DOHH2 (cell line): ENCODE measurements at regions not wholly inside any gene's neighbourhood (a gene's known extent, or its start where the extent isn't known, plus 50 kb on each side); places are given as distances from the start of the nearest gene placed in this dataset.

Source experiments
- H3F3A ChIP-seq: fragments of 200-600 bp; sonication (generic), shearing (Covaris generic); 2 replicates; pipeline ENCODE4 v1.6.0; 2016; ENCODE audit warnings: antibody characterized with exemption, mild to moderate bottlenecking; ENCODE audit not compliant: control insufficient read depth, insufficient read depth
- H3K27ac ChIP-seq: fragments of 200-600 bp; sonication (generic); 2 replicates; pipeline ENCODE4 v1.5.1; 2014; ENCODE audit warnings: low read depth, mild to moderate bottlenecking, low read length, moderate library complexity
- H3K27me3 ChIP-seq: fragments of 200-600 bp; sonication (generic); 2 replicates; pipeline ENCODE4 v1.6.1; 2014; ENCODE audit warnings: mild to moderate bottlenecking, low read length, mixed read lengths; ENCODE audit not compliant: control insufficient read depth
- H3K36me3 ChIP-seq: fragments of 200-600 bp; sonication (generic); 2 replicates; pipeline ENCODE4 v1.6.1; 2014; ENCODE audit warnings: mild to moderate bottlenecking, low read length, moderate library complexity, mixed read lengths; ENCODE audit not compliant: control insufficient read depth
- H3K4me1 ChIP-seq: fragments of 200-600 bp; sonication (generic); 2 replicates; pipeline ENCODE4 v1.6.1; 2014; ENCODE audit warnings: mild to moderate bottlenecking, low read length, mixed read lengths; ENCODE audit not compliant: control insufficient read depth
- H3K4me2 ChIP-seq: fragments of 200-600 bp; sonication (generic); 2 replicates; pipeline ENCODE4 v1.6.0; 2014; ENCODE audit warnings: mild to moderate bottlenecking, low read length, moderate library complexity
- H3K4me3 ChIP-seq: fragments of 200-600 bp; sonication (generic); 2 replicates; pipeline ENCODE4 v1.5.1; 2014; ENCODE audit warnings: mild to moderate bottlenecking, low read length, mixed read lengths
- H3K79me2 ChIP-seq: fragments of 200-600 bp; sonication (generic); 2 replicates; pipeline ENCODE4 v1.6.1; 2014; ENCODE audit warnings: mild to moderate bottlenecking, low read length, mixed read lengths; ENCODE audit not compliant: control insufficient read depth
- H3K9me2 ChIP-seq: fragments of 200-600 bp; sonication (generic); replicated peaks from 2 replicates; pipeline ENCODE4 v1.6.1; 2014; ENCODE audit warnings: mild to moderate bottlenecking, low read length, mixed read lengths; ENCODE audit not compliant: control insufficient read depth
- H3K9me3 ChIP-seq: fragments of 200-600 bp; sonication (generic); 2 replicates; pipeline ENCODE4 v1.6.1; 2014; ENCODE audit warnings: antibody characterized with exemption, low read length, mixed read lengths; ENCODE audit not compliant: control insufficient read depth, insufficient read depth
- H4K20me1 ChIP-seq: fragments of 200-600 bp; sonication (generic); 2 replicates; pipeline ENCODE4 v1.6.0; 2014; ENCODE audit warnings: low read depth, mild to moderate bottlenecking, antibody characterized with exemption, low read length, moderate library complexity; ENCODE audit not compliant: control insufficient read depth, insufficient read depth
- CTCF ChIP-seq: fragments of 200-600 bp; sonication (generic); IDR thresholded peaks from one replicate; pipeline ENCODE4 v1.5.1; 2014; ENCODE audit warnings: antibody characterized with exemption, mild to moderate bottlenecking, low read depth, low read length; ENCODE audit not compliant: poor library complexity, severe bottlenecking
- EZH2phosphoT487 ChIP-seq: fragments of 200-600 bp; sonication (generic); IDR thresholded peaks from 2 replicates; pipeline ENCODE4 v1.6.1; 2017; ENCODE audit warnings: borderline replicate concordance, mild to moderate bottlenecking, antibody characterized with exemption, low read length, moderate library complexity, mixed read lengths

GRCh38 chr13:47268270-47268669 is 371.4 kb upstream of the HTR2A start:
- Histone ChIP-seq H3K36me3 (no peaks in the 10 kb centered on the region), H3K4me3 (no peak overlapping the region), H3F3A (no peaks in the 10 kb centered on the region), H3K9me3 (no peaks in the 10 kb centered on the region), H3K27ac (no peak overlapping the region), H3K79me2 (no peaks in the 10 kb centered on the region), H4K20me1 (no peaks in the 10 kb centered on the region), H3K4me2 (no peak overlapping the region), H3K27me3 (no peaks in the 10 kb centered on the region), H3K9me2 (no peaks in the 10 kb centered on the region), H3K4me1 (no peaks in the 10 kb centered on the region)
- TF ChIP-seq CTCF (no peak), EZH2phosphoT487 (no peak)

DNA sequence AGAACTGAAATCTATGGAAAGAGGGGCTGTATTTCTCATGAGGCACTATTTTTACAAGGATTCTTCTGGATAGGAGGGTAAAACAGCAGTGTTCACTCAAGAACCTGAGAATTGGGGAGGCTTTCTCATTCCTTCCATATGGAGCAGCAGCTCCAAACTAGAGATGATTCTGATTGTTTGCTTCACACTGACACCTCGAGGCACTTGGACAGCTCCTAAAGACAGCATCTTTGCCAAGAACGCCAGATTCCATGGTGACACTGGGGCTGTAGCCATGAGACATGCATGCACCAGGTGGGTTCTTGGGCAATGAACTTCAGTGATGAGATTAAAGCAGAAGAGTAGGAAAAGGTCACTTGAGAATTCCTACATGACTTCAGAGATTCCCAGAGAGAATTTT is 361.5 kb upstream of the HTR2A start:
- Histone ChIP-seq H4K20me1 (no peaks in the 10 kb centered on the region), H3K4me1 (no peaks in the 10 kb centered on the region), H3K4me2 (no peak overlapping the region), H3K36me3 (no peaks in the 10 kb centered on the region), H3K9me3 (no peaks in the 10 kb centered on the region), H3K79me2 (no peaks in the 10 kb centered on the region), H3K4me3 (no peak overlapping the region), H3K27ac (no peak overlapping the region), H3K27me3 (peaks cover 5% of the 10 kb centered on the region; the same call in 1 of the 2 replicates), H3K9me2 (no peaks in the 10 kb centered on the region), H3F3A (no peaks in the 10 kb centered on the region)
- TF ChIP-seq CTCF: no peak
- no peak for TF ChIP-seq EZH2phosphoT487

DNA sequence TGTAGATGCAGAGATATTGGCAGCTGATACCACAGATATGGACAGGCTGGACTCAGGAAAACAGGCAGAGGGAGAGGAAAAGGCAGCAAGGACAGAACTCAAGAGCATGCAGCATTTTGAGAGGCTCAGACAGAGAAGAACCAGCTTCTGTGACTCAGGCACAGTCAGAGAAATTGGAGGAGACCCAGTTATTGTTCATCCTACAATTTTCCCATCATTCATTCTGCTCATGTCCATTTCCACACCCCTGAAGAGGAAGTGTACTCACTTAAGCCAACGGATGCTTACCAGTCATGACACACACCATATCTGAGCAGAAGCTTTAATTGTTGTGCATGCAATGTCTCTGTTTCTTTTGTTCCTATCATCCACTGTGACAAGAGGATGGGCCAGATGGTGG is 359.8 kb upstream of the HTR2A start:
- TF ChIP-seq EZH2phosphoT487: no peak
- no peak for TF ChIP-seq CTCF
- H3K4me2 ChIP-seq: no peak overlapping the region
- H3K4me3 ChIP-seq: no peak overlapping the region
- H3K4me1 ChIP-seq: no peaks in the 10 kb centered on the region
- H4K20me1 ChIP-seq: no peaks in the 10 kb centered on the region
- no peaks in the 10 kb centered on the region for H3K36me3 ChIP-seq
- H3K9me2 ChIP-seq: no peaks in the 10 kb centered on the region
- H3F3A ChIP-seq: no peaks in the 10 kb centered on the region
- no peaks in the 10 kb centered on the region for H3K9me3 ChIP-seq
- H3K27ac ChIP-seq: no peak overlapping the region
- no peaks in the 10 kb centered on the region for H3K79me2 ChIP-seq
- H3K27me3 ChIP-seq: 0 out of 2 replicates have a peak, but pooled peaks cover 2% of the 10 kb centered on the region

DNA sequence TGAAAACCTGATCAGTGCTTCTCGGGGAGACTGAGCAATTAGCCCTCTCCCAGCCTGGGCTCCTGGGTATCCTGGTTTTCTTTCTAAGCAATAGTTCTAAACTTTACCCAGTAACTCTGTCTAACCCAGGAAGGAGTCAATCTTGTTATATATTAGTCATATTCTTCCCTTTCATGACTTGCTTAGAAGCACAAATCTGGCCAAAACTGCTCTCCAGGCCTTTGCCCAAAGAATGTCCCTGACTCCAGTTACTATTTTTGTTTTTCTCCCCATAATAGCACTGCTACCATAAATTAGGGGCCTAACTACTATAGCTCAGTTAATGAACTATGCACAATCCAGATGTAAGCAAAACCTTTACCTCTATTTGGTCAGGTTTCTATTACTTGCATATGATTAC is 355.8 kb upstream of the HTR2A start:
- Histone ChIP-seq H3K4me2 (no peak overlapping the region), H3K36me3 (no peaks in the 10 kb centered on the region), H3K27me3 (0 out of 2 replicates have a peak, but pooled peaks cover 2% of the 10 kb centered on the region), H4K20me1 (no peaks in the 10 kb centered on the region), H3K4me1 (no peaks in the 10 kb centered on the region), H3F3A (no peaks in the 10 kb centered on the region), H3K27ac (no peak overlapping the region), H3K79me2 (no peaks in the 10 kb centered on the region), H3K9me2 (no peaks in the 10 kb centered on the region; the same call in 1 of the 2 replicates), H3K9me3 (no peaks in the 10 kb centered on the region), H3K4me3 (no peak overlapping the region)
- no peak for TF ChIP-seq EZH2phosphoT487
- no peak for TF ChIP-seq CTCF
